ENCODE measurements at regions not wholly inside any gene's neighbourhood (a gene's known extent, or its start where the extent isn't known, plus 50 kb on each side); places are given as distances from the start of the nearest gene placed in this dataset.

DNA sequence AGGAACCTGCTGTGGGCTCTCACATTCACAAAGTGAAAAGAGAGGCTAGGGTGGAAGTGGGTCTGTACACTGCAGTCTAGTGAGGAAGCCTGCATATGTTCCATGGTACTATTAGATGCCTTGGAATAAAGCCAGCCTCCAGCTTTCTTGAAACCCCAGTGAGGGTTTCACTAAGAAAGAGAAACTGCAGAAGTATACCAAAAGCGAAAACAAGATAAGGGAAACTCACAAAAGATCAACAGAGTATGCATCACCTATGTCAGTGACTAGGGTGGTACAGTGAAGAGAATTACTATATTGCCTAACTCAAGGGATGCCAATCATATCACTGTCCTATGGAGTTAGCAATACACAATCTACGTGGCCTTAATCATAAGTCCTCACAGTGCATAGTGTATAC, 212.5 kb upstream of the GADL1 start:
- Histone ChIP-seq H3K36me3 (ENCODE audit: insufficient read depth) (no peaks in the 10 kb centered on the region), H3K27ac (ENCODE audit: low read depth) (no peak overlapping the region), H3K79me2 (replicated peaks; ENCODE audit: insufficient read depth) (no peaks in the 10 kb centered on the region), H3K4me2 (no peak overlapping the region), H4K20me1 (replicated peaks; ENCODE audit: insufficient read depth) (no peaks in the 10 kb centered on the region), H3K4me1 (ENCODE audit: insufficient read depth) (no peaks in the 10 kb centered on the region), H3F3A (replicated peaks; ENCODE audit: low read depth) (no peaks in the 10 kb centered on the region), H3K9me2 (ENCODE audit: insufficient read depth) (peaks cover 16% of the 10 kb centered on the region), H2AFZ (no peak overlapping the region), H3K4me3 (no peak overlapping the region), H3K27me3 (ENCODE audit: insufficient read depth) (no peaks in the 10 kb centered on the region)
- H3K9me3 Mint-ChIP-seq = no peaks in the 10 kb centered on the region
- DNase-seq (ENCODE audit: low spot score) (no peak), ATAC-seq (no peak)
- H3K4me3 Mint-ChIP-seq = no peak overlapping the region
- H3K36me3 Mint-ChIP-seq (ENCODE audit: low read depth) = no peaks in the 10 kb centered on the region
- TF ChIP-seq EZH2phosphoT487 (IDR thresholded peaks at IDR 0.05; ENCODE audit: unreplicated experiment) (no peak), ZNF114 (CRISPR knock-in tag; IDR thresholded peaks at IDR 0.05) (no peak), POLR2AphosphoS5 (IDR thresholded peaks at IDR 0.05; ENCODE audit: low read depth) (no peak), CREB1 (CRISPR knock-in tag; IDR thresholded peaks at IDR 0.05; ENCODE audit: low read depth) (no peak), NANOG (IDR thresholded peaks at IDR 0.05; ENCODE audit: borderline replicate concordance) (no peak), EZH2 (IDR thresholded peaks at IDR 0.05; ENCODE audit: low read depth, unreplicated experiment) (no peak), STAT1 (IDR thresholded peaks at IDR 0.05; ENCODE audit: unreplicated experiment) (no peak), JUNB (IDR thresholded peaks at IDR 0.05; ENCODE audit: unreplicated experiment) (no peak), ZNF331 (CRISPR knock-in tag; IDR thresholded peaks at IDR 0.05; ENCODE audit: low read depth) (no peak)
- TF ChIP-seq, protein P1, sequence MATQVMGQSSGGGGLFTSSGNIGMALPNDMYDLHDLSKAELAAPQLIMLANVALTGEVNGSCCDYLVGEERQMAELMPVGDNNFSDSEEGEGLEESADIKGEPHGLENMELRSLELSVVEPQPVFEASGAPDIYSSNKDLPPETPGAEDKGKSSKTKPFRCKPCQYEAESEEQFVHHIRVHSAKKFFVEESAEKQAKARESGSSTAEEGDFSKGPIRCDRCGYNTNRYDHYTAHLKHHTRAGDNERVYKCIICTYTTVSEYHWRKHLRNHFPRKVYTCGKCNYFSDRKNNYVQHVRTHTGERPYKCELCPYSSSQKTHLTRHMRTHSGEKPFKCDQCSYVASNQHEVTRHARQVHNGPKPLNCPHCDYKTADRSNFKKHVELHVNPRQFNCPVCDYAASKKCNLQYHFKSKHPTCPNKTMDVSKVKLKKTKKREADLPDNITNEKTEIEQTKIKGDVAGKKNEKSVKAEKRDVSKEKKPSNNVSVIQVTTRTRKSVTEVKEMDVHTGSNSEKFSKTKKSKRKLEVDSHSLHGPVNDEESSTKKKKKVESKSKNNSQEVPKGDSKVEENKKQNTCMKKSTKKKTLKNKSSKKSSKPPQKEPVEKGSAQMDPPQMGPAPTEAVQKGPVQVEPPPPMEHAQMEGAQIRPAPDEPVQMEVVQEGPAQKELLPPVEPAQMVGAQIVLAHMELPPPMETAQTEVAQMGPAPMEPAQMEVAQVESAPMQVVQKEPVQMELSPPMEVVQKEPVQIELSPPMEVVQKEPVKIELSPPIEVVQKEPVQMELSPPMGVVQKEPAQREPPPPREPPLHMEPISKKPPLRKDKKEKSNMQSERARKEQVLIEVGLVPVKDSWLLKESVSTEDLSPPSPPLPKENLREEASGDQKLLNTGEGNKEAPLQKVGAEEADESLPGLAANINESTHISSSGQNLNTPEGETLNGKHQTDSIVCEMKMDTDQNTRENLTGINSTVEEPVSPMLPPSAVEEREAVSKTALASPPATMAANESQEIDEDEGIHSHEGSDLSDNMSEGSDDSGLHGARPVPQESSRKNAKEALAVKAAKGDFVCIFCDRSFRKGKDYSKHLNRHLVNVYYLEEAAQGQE (IDR thresholded peaks at IDR 0.05; ENCODE audit: unreplicated experiment) = no peak
- TF ChIP-seq, protein P2, sequence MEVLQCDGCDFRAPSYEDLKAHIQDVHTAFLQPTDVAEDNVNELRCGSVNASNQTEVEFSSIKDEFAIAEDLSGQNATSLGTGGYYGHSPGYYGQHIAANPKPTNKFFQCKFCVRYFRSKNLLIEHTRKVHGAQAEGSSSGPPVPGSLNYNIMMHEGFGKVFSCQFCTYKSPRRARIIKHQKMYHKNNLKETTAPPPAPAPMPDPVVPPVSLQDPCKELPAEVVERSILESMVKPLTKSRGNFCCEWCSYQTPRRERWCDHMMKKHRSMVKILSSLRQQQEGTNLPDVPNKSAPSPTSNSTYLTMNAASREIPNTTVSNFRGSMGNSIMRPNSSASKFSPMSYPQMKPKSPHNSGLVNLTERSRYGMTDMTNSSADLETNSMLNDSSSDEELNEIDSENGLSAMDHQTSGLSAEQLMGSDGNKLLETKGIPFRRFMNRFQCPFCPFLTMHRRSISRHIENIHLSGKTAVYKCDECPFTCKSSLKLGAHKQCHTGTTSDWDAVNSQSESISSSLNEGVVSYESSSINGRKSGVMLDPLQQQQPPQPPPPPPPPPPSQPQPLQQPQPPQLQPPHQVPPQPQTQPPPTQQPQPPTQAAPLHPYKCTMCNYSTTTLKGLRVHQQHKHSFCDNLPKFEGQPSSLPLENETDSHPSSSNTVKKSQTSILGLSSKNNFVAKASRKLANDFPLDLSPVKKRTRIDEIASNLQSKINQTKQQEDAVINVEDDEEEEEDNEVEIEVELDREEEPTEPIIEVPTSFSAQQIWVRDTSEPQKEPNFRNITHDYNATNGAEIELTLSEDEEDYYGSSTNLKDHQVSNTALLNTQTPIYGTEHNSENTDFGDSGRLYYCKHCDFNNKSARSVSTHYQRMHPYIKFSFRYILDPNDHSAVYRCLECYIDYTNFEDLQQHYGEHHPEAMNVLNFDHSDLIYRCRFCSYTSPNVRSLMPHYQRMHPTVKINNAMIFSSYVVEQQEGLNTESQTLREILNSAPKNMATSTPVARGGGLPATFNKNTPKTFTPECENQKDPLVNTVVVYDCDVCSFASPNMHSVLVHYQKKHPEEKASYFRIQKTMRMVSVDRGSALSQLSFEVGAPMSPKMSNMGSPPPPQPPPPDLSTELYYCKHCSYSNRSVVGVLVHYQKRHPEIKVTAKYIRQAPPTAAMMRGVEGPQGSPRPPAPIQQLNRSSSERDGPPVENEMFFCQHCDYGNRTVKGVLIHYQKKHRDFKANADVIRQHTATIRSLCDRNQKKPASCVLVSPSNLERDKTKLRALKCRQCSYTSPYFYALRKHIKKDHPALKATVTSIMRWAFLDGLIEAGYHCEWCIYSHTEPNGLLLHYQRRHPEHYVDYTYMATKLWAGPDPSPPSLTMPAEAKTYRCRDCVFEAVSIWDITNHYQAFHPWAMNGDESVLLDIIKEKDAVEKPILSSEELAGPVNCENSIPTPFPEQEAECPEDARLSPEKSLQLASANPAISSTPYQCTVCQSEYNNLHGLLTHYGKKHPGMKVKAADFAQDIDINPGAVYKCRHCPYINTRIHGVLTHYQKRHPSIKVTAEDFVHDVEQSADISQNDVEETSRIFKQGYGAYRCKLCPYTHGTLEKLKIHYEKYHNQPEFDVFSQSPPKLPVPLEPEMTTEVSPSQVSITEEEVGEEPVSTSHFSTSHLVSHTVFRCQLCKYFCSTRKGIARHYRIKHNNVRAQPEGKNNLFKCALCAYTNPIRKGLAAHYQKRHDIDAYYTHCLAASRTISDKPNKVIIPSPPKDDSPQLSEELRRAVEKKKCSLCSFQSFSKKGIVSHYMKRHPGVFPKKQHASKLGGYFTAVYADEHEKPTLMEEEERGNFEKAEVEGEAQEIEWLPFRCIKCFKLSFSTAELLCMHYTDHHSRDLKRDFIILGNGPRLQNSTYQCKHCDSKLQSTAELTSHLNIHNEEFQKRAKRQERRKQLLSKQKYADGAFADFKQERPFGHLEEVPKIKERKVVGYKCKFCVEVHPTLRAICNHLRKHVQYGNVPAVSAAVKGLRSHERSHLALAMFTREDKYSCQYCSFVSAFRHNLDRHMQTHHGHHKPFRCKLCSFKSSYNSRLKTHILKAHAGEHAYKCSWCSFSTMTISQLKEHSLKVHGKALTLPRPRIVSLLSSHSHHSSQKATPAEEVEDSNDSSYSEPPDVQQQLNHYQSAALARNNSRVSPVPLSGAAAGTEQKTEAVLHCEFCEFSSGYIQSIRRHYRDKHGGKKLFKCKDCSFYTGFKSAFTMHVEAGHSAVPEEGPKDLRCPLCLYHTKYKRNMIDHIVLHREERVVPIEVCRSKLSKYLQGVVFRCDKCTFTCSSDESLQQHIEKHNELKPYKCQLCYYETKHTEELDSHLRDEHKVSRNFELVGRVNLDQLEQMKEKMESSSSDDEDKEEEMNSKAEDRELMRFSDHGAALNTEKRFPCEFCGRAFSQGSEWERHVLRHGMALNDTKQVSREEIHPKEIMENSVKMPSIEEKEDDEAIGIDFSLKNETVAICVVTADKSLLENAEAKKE (CRISPR knock-in tag; IDR thresholded peaks at IDR 0.05) = no peak
- TF ChIP-seq, protein P3, sequence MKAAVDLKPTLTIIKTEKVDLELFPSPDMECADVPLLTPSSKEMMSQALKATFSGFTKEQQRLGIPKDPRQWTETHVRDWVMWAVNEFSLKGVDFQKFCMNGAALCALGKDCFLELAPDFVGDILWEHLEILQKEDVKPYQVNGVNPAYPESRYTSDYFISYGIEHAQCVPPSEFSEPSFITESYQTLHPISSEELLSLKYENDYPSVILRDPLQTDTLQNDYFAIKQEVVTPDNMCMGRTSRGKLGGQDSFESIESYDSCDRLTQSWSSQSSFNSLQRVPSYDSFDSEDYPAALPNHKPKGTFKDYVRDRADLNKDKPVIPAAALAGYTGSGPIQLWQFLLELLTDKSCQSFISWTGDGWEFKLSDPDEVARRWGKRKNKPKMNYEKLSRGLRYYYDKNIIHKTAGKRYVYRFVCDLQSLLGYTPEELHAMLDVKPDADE (IDR thresholded peaks at IDR 0.05) = no peak
- TF ChIP-seq, protein P4, sequence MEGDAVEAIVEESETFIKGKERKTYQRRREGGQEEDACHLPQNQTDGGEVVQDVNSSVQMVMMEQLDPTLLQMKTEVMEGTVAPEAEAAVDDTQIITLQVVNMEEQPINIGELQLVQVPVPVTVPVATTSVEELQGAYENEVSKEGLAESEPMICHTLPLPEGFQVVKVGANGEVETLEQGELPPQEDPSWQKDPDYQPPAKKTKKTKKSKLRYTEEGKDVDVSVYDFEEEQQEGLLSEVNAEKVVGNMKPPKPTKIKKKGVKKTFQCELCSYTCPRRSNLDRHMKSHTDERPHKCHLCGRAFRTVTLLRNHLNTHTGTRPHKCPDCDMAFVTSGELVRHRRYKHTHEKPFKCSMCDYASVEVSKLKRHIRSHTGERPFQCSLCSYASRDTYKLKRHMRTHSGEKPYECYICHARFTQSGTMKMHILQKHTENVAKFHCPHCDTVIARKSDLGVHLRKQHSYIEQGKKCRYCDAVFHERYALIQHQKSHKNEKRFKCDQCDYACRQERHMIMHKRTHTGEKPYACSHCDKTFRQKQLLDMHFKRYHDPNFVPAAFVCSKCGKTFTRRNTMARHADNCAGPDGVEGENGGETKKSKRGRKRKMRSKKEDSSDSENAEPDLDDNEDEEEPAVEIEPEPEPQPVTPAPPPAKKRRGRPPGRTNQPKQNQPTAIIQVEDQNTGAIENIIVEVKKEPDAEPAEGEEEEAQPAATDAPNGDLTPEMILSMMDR (conservative IDR thresholded peaks at IDR 0.05; ENCODE audit: low read depth in 2 of 2) = no peak
- no peak overlapping the region for H3K27ac Mint-ChIP-seq
- H3K4me1 Mint-ChIP-seq = peaks cover 11% of the 10 kb centered on the region; the same call in 2 of the 3 replicates
- H3K27me3 Mint-ChIP-seq (ENCODE audit: insufficient read depth, low read depth, poor library complexity) = no peaks in the 10 kb centered on the region
